ENCODE measurements at regions not wholly inside any gene's neighbourhood (a gene's known extent, or its start where the extent isn't known, plus 50 kb on each side); places are given as distances from the start of the nearest gene placed in this dataset.

GRCh38 chr2:7570247-7570646 lies 653.0 kb downstream of the RNF144A start:
- CTCF ChIA-PET: interaction anchor here (1.2 kb wide), 1 partner anchor 15 kb away, joined by 3 read pairs; no protein-coding TSS in a partner anchor
- H3K27ac ChIP-seq: no peak overlapping the region
- no peak overlapping the region for H3K4me2 ChIP-seq
- no peaks in the 10 kb centered on the region for H3K9me3 ChIP-seq
- DNase-seq (ENCODE audit: low read depth in 1 of 2, low spot score in 1 of 2) (no peak), ATAC-seq (no peak), FAIRE-seq (no peak)
- TF ChIP-seq MAFK (IDR thresholded peaks at IDR 0.05; ENCODE audit: partially characterized antibody) (no peak), JUN (IDR thresholded peaks at IDR 0.05) (no peak), CBX8 (IDR thresholded peaks at IDR 0.05) (no peak), ESRRA (IDR thresholded peaks at IDR 0.05; ENCODE audit: borderline replicate concordance, low read length) (no peak), RCOR1 (IDR thresholded peaks at IDR 0.05; ENCODE audit: low read depth, low read length) (no peak), GATA3 (IDR thresholded peaks at IDR 0.05; ENCODE audit: borderline replicate concordance) (no peak), MAX (IDR thresholded peaks at IDR 0.05) (no peak), E2F6 (IDR thresholded peaks at IDR 0.05; ENCODE audit: borderline replicate concordance, low read depth) (no peak), SMC3 (IDR thresholded peaks at IDR 0.05) (no peak), NR3C1 (IDR thresholded peaks at IDR 0.05) (no peak), HMGXB4 (CRISPR knock-in tag; IDR thresholded peaks at IDR 0.05; ENCODE audit: borderline replicate concordance) (no peak), HEYL (CRISPR knock-in tag; IDR thresholded peaks at IDR 0.05) (no peak), RAD21 (conservative IDR thresholded peaks at IDR 0.05 in 1 of 2, IDR thresholded peaks at IDR 0.05 in 1 of 2) (no peak), EHF (CRISPR knock-in tag; IDR thresholded peaks at IDR 0.05) (no peak), MAZ (IDR thresholded peaks at IDR 0.05; ENCODE audit: borderline replicate concordance, low read depth, low read length) (no peak), HOXB5 (CRISPR knock-in tag; IDR thresholded peaks at IDR 0.05) (no peak), FOSL2 (IDR thresholded peaks at IDR 0.05) (no peak), FOSL2 (CRISPR knock-in tag; IDR thresholded peaks at IDR 0.05) (no peak), CEBPB (IDR thresholded peaks at IDR 0.05) (no peak)
- POLR2A ChIA-PET: no interaction called here
- 2% methylated on average over 3 of the region's 3 CpGs for WGBS (ENCODE audit: missing lambda C conversion rate)
- H3K4me1 ChIP-seq: no peaks in the 10 kb centered on the region
- no peak overlapping the region for H3K4me3 ChIP-seq

GRCh38 chr2:7571701-7572100 lies 654.5 kb downstream of the RNF144A start:
- 73% methylated on average over 1 of the region's 1 CpG for WGBS (ENCODE audit: missing lambda C conversion rate)
- DNase-seq (ENCODE audit: low read depth in 1 of 2, low spot score in 1 of 2) (no peak), FAIRE-seq (no peak), ATAC-seq (no peak)
- Histone ChIP-seq H3K4me3 (no peak overlapping the region), H3K27ac (no peak overlapping the region), H3K9me3 (no peaks in the 10 kb centered on the region), H3K4me1 (no peaks in the 10 kb centered on the region), H3K4me2 (no peak overlapping the region)
- CTCF ChIA-PET: no interaction called here
- TF ChIP-seq RARB (CRISPR knock-in tag; IDR thresholded peaks at IDR 0.05) (no peak), NPAS2 (CRISPR knock-in tag; IDR thresholded peaks at IDR 0.05; ENCODE audit: borderline replicate concordance) (no peak), HMGXB4 (CRISPR knock-in tag; IDR thresholded peaks at IDR 0.05; ENCODE audit: borderline replicate concordance) (no peak), BHLHE40 (IDR thresholded peaks at IDR 0.05; ENCODE audit: low read depth, low read length) (no peak), JUN (IDR thresholded peaks at IDR 0.05) (no peak), HOXA7 (CRISPR knock-in tag; IDR thresholded peaks at IDR 0.05) (no peak), ESRRA (IDR thresholded peaks at IDR 0.05; ENCODE audit: borderline replicate concordance, low read length) (no peak), PBX3 (IDR thresholded peaks at IDR 0.05) (no peak)
- POLR2A ChIA-PET: no interaction called here
